ENCODE measurements at regions not wholly inside any gene's neighbourhood (a gene's known extent, or its start where the extent isn't known, plus 50 kb on each side); places are given as distances from the start of the nearest gene placed in this dataset.
"Not testable (repeated sequence)": the region's sequence is repeated elsewhere in the genome, so short reads cannot be mapped to it uniquely, and the experiment has no call there.

DNA sequence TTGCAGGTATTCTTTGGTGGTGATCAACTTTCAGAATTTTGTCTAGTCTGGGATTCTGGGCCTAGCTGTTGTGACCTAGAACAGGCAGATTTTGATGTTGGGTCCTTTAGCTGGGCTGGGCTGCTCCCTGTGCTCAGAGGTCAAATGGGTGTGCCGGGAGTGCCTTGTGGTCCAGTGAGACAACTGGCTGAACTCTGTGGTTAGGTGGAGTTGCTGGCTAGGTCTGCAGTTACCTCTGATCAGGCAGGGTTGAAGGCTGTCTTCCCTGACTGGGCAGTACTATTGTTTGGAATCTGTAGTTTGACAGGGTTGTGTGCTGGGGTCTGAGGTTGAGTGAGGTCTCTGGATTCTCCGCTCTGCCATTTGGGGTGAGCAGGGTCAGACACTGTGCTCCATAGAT, 599.3 kb downstream of the RAPGEF2 start:
- no peak for TF ChIP-seq CTCF (IDR thresholded peaks at IDR 0.05; ENCODE audit: low read depth, low read length)
- H3K4me3 ChIP-seq (ENCODE audit: low read depth, low read length) = no peak overlapping the region

- TF ChIP-seq CTCF (IDR thresholded peaks at IDR 0.05; ENCODE audit: low read depth, low read length) = no peak
- H3K4me3 ChIP-seq (ENCODE audit: low read depth, low read length) = no peak overlapping the region
Observed at GRCh38 chr4:159705334-159705733, 602.5 kb downstream of the RAPGEF2 start.

DNA sequence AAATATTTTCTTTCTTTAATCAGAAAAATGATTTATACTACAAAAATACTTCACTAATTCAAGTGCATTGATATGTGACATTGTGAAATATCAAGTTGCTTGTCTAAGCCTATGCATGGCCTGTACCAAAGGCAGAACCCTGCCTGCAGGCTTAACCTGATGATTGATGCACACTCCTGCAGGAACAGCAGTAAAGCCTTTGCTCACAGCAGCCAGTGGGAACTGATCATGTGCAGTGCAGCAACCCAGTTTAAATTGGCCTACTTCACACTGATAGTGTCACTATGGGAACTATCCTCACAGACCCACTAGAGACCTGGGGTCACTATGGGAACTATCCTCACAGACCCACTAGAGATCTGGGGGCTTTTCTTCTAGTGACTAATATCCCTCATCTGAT, 603.8 kb downstream of the RAPGEF2 start:
- no peak overlapping the region for H3K4me3 ChIP-seq (ENCODE audit: low read depth, low read length)
- no peak for TF ChIP-seq CTCF (IDR thresholded peaks at IDR 0.05; ENCODE audit: low read depth, low read length)

GRCh38 chr4:159715180-159715579, 612.3 kb downstream of the RAPGEF2 start:
- H3K4me3 ChIP-seq (ENCODE audit: low read depth, low read length) = not testable (repeated sequence)

- H3K4me3 ChIP-seq (ENCODE audit: low read depth, low read length) = no peak overlapping the region
- no peak for TF ChIP-seq CTCF (IDR thresholded peaks at IDR 0.05; ENCODE audit: low read depth, low read length)
Observed at GRCh38 chr4:159719531-159719930, 616.7 kb downstream of the RAPGEF2 start.

DNA sequence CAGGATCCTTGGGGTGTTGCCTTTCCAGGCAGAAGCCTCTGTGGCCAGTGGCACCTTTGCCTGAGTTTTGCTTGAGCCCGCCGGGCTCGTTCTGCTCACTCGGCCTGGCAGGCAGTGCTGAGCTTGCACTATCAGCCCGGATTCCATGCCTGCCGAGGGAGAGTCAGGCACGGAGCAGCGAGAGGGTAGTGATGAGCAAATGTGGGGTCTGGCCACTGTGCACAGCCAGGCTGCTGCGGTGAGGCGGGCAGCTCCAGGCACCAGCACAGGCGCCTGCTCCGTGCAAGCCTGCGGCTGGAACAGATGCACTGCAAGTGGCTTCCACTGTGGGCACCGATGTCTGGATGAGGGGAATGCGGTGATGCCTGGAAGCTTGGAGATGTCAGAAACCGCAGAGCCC, 619.2 kb downstream of the RAPGEF2 start:
- TF ChIP-seq CTCF (IDR thresholded peaks at IDR 0.05; ENCODE audit: low read depth, low read length) = no peak
- no peak overlapping the region for H3K4me3 ChIP-seq (ENCODE audit: low read depth, low read length)

- TF ChIP-seq CTCF (IDR thresholded peaks at IDR 0.05; ENCODE audit: low read depth, low read length) = no peak
- no peak overlapping the region for H3K4me3 ChIP-seq (ENCODE audit: low read depth, low read length)
Observed at GRCh38 chr4:159722918-159723317, 620.0 kb downstream of the RAPGEF2 start.

DNA sequence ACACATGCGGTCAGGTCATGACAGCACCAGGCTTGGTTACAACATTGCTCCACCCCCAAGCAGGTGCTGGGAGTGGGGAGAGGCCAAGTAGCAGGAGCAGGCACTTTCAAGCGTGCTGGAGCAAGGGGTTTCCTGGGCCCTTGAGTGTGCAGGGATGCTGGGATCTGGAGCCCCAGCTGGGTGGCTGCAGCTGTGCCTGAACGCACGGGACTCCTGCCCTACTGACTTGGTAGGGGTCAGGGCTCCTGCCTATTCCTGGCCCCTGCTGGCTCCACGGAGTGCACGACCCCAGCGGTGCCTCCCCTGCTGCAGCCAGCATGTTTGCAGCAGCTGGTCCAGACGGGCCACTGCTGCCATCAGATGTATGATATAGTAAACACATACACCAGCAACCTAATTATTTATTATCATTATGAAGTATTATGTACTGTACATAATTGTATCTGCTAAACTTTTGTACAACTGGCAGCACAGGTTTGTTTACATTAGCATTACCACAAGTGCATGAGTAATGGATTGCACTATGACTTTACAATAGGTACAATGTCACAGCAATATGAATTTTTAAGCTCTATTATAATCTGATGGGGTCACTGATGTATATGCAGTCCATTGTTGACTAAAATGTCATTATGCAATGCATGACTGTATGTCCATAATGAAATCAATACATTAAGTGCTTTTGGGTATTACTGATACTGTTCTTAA, 620.6 kb downstream of the RAPGEF2 start:
- TF ChIP-seq CTCF (IDR thresholded peaks at IDR 0.05; ENCODE audit: low read depth, low read length) = no peak
- no peak overlapping the region for H3K4me3 ChIP-seq (ENCODE audit: low read depth, low read length)
